Stomach (tissue), 4 donors: ENCODE measurements at regions not wholly inside any gene's neighbourhood (a gene's known extent, or its start where the extent isn't known, plus 50 kb on each side); places are given as distances from the start of the nearest gene placed in this dataset.

Source experiments
- POLR2A ChIP-seq, 4 donors: fragments of 450-650 bp; IDR thresholded peaks; one replicate each; pipeline ENCODE4 v1.6.1; 2016; ENCODE audit warnings: antibody characterized with exemption in 4 of 4, control low read depth in 2 of 4, mild to moderate bottlenecking in 1 of 4, moderate library complexity in 1 of 4
- POLR2AphosphoS5 ChIP-seq, 3 donors: sonication (generic); formaldehyde crosslinking; IDR thresholded peaks; one replicate each; pipeline ENCODE4 v1.6.1; 2016; ENCODE audit warnings: antibody characterized with exemption in 3 of 3
- TF ChIP-seq, protein P1 (sequence below), 7 experiments: fragments of 450-650 bp in 4 of 7; fragments of 200-600 bp in 3 of 7; sonication (generic) in 3 of 7; IDR thresholded peaks; one replicate each; pipeline ENCODE4 v1.5.1; 2016 to 2019; ENCODE audit warnings: antibody characterized with exemption in 7 of 7, control low read depth in 2 of 7, mild to moderate bottlenecking in 1 of 7

DNA sequence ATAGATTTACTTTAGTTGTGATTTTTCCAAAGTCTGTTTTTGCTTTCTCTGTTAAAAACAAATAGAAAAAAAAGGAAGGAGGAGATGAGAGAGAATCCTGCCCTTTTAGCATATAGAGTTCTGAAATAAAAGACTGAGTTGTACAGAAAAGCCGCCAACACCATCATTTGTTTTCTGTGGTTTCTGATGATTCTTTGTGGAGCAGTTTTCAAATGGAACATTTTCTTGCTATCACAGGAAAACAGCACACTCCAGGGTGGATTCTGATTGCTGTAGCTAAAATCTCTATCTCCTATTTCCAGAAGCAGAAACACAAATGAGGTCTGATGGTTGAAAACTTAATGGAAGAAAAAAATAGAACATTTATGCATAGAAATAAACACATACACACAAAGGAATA is 144.6 kb upstream of the L3MBTL4 start:
- TF ChIP-seq, protein P1, sequence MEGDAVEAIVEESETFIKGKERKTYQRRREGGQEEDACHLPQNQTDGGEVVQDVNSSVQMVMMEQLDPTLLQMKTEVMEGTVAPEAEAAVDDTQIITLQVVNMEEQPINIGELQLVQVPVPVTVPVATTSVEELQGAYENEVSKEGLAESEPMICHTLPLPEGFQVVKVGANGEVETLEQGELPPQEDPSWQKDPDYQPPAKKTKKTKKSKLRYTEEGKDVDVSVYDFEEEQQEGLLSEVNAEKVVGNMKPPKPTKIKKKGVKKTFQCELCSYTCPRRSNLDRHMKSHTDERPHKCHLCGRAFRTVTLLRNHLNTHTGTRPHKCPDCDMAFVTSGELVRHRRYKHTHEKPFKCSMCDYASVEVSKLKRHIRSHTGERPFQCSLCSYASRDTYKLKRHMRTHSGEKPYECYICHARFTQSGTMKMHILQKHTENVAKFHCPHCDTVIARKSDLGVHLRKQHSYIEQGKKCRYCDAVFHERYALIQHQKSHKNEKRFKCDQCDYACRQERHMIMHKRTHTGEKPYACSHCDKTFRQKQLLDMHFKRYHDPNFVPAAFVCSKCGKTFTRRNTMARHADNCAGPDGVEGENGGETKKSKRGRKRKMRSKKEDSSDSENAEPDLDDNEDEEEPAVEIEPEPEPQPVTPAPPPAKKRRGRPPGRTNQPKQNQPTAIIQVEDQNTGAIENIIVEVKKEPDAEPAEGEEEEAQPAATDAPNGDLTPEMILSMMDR (IDR thresholded peaks at IDR 0.05), result no peak
- no peak for TF ChIP-seq POLR2A (IDR thresholded peaks at IDR 0.05)
- no peak for TF ChIP-seq POLR2AphosphoS5 (IDR thresholded peaks at IDR 0.05)
